ENCODE measurements at regions not wholly inside any gene's neighbourhood (a gene's known extent, or its start where the extent isn't known, plus 50 kb on each side); places are given as distances from the start of the nearest gene placed in this dataset.
"Not testable (repeated sequence)": the region's sequence is repeated elsewhere in the genome, so short reads cannot be mapped to it uniquely, and the experiment has no call there.

DNA sequence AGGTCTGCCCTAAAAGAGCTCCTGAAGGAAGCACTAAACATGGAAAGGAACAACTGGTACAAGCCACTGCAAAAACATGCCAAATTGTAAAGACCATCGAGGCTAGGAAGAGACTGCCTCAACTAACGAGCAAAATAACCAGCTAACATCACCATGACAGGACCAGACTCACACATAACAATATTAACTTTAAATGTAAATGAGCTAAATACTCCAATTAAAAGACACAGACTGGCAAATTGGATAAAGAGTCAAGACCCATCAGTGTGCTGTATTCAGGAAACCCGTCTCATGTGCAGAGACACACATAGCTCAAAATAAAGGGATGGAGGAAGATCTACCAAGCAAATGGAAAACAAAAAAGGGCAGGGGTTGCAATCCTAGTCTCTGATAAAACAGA, 263.4 kb upstream of the WSB1 start:
- TF ChIP-seq, protein P1, sequence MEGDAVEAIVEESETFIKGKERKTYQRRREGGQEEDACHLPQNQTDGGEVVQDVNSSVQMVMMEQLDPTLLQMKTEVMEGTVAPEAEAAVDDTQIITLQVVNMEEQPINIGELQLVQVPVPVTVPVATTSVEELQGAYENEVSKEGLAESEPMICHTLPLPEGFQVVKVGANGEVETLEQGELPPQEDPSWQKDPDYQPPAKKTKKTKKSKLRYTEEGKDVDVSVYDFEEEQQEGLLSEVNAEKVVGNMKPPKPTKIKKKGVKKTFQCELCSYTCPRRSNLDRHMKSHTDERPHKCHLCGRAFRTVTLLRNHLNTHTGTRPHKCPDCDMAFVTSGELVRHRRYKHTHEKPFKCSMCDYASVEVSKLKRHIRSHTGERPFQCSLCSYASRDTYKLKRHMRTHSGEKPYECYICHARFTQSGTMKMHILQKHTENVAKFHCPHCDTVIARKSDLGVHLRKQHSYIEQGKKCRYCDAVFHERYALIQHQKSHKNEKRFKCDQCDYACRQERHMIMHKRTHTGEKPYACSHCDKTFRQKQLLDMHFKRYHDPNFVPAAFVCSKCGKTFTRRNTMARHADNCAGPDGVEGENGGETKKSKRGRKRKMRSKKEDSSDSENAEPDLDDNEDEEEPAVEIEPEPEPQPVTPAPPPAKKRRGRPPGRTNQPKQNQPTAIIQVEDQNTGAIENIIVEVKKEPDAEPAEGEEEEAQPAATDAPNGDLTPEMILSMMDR (IDR thresholded peaks at IDR 0.05; ENCODE audit: low read depth, low read length, missing input control), result not testable (repeated sequence)
- not testable (repeated sequence) for TF ChIP-seq YY1 (IDR thresholded peaks at IDR 0.05); JUND (IDR thresholded peaks at IDR 0.05); SP1 (IDR thresholded peaks at IDR 0.05); RAD21 (IDR thresholded peaks at IDR 0.05); EGR1 (IDR thresholded peaks at IDR 0.05; ENCODE audit: low read depth in 2 of 2); HNF4A (conservative IDR thresholded peaks at IDR 0.05); MAX (IDR thresholded peaks at IDR 0.05); TAF1 (conservative IDR thresholded peaks at IDR 0.05); FOXA1 (IDR thresholded peaks at IDR 0.05); NR2F2 (IDR thresholded peaks at IDR 0.05); RXRA (IDR thresholded peaks at IDR 0.05)
- TF ChIP-seq, protein P2, sequence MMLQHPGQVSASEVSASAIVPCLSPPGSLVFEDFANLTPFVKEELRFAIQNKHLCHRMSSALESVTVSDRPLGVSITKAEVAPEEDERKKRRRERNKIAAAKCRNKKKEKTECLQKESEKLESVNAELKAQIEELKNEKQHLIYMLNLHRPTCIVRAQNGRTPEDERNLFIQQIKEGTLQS (IDR thresholded peaks at IDR 0.05), result not testable (repeated sequence)
- TF ChIP-seq, protein P3, sequence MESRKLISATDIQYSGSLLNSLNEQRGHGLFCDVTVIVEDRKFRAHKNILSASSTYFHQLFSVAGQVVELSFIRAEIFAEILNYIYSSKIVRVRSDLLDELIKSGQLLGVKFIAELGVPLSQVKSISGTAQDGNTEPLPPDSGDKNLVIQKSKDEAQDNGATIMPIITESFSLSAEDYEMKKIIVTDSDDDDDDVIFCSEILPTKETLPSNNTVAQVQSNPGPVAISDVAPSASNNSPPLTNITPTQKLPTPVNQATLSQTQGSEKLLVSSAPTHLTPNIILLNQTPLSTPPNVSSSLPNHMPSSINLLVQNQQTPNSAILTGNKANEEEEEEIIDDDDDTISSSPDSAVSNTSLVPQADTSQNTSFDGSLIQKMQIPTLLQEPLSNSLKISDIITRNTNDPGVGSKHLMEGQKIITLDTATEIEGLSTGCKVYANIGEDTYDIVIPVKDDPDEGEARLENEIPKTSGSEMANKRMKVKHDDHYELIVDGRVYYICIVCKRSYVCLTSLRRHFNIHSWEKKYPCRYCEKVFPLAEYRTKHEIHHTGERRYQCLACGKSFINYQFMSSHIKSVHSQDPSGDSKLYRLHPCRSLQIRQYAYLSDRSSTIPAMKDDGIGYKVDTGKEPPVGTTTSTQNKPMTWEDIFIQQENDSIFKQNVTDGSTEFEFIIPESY (IDR thresholded peaks at IDR 0.05), result not testable (repeated sequence)

Measured in liver (tissue), 3 donors.